Parathyroid adenoma (tissue), 2 donors: ENCODE measurements at regions not wholly inside any gene's neighbourhood (a gene's known extent, or its start where the extent isn't known, plus 50 kb on each side); places are given as distances from the start of the nearest gene placed in this dataset.

Experiments
- H2AFZ ChIP-seq: fragments of 300-600 bp; sonication (generic); one replicate; pipeline ENCODE4 v1.7.0; 2017; ENCODE audit warnings: antibody characterized with exemption, mild to moderate bottlenecking
- H3K27ac ChIP-seq: fragments of 300-600 bp; sonication (generic); one replicate; pipeline ENCODE4 v1.7.0; 2017
- H3K27me3 ChIP-seq: fragments of 300-600 bp; sonication (generic); one replicate; pipeline ENCODE4 v1.7.0; 2017; ENCODE audit warnings: low read length; ENCODE audit not compliant: control insufficient read depth, insufficient read depth
- H3K36me3 ChIP-seq: fragments of 300-600 bp; sonication (generic); one replicate; pipeline ENCODE4 v1.7.0; 2017; ENCODE audit warnings: low read length; ENCODE audit not compliant: control insufficient read depth, insufficient read depth
- H3K4me1 ChIP-seq: fragments of 300-600 bp; sonication (generic); one replicate; pipeline ENCODE4 v1.7.0; 2017; ENCODE audit warnings: control low read depth
- H3K4me2 ChIP-seq: fragments of 300-600 bp; sonication (generic); one replicate; pipeline ENCODE4 v1.7.0; 2017; ENCODE audit warnings: low read length
- H3K4me3 ChIP-seq: fragments of 300-600 bp; sonication (generic); one replicate; pipeline ENCODE4 v1.7.0; 2017; ENCODE audit warnings: low read depth, low read length
- H3K79me2 ChIP-seq: fragments of 300-600 bp; sonication (generic); one replicate; pipeline ENCODE4 v1.7.0; 2017; ENCODE audit warnings: control low read depth
- H3K9ac ChIP-seq: fragments of 300-600 bp; sonication (generic); one replicate; pipeline ENCODE4 v1.7.0; 2017; ENCODE audit warnings: mild to moderate bottlenecking
- H3K9me3 ChIP-seq: fragments of 300-600 bp; sonication (generic); one replicate; pipeline ENCODE4 v1.7.0; 2017; ENCODE audit warnings: low read length; ENCODE audit not compliant: control insufficient read depth
- TF ChIP-seq, protein P1 (sequence below): fragments of 300-600 bp; sonication (generic); IDR thresholded peaks from one replicate; pipeline ENCODE4 v1.7.0; 2017; ENCODE audit warnings: antibody characterized with exemption, mild to moderate bottlenecking
- donor health status: primary hyperparathyroidism.

DNA sequence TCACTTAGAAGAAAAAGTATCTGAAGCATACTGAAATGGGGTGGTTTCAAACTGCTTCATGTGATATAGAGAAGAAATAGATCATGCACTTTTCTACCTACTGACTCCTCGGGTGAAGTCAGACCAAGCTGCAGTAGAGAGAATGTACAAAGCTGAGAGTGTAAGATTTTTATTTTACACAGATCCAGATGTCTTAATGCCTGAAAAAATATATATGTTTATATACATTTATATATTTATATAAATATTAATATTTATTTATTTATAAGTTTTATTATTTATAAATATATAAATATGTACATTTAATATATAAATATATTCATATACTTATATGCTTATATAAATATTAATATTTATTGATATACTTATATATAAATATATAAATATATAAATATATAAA lies 171.9 kb upstream of the SPOCK3 start:
- TF ChIP-seq, protein P1, sequence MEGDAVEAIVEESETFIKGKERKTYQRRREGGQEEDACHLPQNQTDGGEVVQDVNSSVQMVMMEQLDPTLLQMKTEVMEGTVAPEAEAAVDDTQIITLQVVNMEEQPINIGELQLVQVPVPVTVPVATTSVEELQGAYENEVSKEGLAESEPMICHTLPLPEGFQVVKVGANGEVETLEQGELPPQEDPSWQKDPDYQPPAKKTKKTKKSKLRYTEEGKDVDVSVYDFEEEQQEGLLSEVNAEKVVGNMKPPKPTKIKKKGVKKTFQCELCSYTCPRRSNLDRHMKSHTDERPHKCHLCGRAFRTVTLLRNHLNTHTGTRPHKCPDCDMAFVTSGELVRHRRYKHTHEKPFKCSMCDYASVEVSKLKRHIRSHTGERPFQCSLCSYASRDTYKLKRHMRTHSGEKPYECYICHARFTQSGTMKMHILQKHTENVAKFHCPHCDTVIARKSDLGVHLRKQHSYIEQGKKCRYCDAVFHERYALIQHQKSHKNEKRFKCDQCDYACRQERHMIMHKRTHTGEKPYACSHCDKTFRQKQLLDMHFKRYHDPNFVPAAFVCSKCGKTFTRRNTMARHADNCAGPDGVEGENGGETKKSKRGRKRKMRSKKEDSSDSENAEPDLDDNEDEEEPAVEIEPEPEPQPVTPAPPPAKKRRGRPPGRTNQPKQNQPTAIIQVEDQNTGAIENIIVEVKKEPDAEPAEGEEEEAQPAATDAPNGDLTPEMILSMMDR = no peak
- Histone ChIP-seq H3K9me3 (no peaks in the 10 kb centered on the region), H3K4me2 (no peak overlapping the region), H3K9ac (no peak overlapping the region), H2AFZ (no peak overlapping the region), H3K27me3 (no peaks in the 10 kb centered on the region), H3K27ac (no peak overlapping the region), H3K36me3 (no peaks in the 10 kb centered on the region), H3K4me1 (no peaks in the 10 kb centered on the region), H3K79me2 (no peaks in the 10 kb centered on the region), H3K4me3 (no peak overlapping the region)

DNA sequence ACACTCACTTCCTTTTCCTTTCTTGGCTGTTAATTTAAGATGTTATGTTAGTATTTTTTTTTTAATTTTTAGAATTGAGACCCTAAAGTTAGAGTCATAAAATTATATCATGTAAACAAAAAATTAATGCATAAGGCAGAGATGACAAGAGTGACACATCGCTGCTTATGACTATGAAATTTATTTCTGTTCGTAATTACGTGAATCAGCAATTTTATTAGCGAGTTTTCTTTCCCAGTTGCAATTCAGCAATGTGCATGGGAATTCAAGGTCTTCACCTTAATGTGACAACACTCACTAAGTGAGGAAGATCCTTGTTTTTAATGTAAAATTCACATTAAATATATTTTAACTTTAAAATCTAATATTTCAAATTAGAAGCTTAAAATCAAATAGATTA lies 181.2 kb upstream of the SPOCK3 start:
- no peaks in the 10 kb centered on the region for H3K79me2 ChIP-seq
- TF ChIP-seq, protein P1 = no peak

DNA sequence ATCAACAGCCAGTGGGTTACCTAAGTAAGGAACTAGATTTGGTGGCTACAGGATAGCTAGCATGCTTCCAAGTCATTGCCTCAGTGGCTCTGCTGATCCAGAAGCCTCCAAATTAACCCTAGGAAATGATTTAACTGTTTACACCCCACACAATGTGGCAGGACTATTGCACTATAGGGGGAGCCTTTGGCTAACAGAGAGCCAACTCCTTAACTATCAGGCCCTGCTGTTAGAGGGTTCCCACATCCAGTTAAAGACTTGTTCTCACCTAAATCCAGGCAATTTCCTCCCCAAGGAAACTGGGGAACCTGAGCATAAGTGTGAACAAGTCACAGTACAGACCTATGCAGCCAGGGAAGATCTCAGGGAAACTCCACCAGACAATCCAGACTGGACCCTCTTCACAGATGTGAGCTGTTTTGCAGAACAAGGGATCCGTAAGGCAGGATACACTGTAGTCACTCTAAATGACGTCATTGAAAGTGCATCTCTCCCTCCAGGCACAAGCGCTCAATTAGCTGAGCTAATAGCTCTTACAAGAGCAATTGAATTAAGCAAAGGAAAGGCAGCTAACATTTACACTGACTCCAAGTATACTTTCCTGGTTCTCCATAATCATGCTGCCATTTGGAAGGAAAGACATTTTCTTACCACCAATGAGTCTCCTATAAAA lies 185.3 kb upstream of the SPOCK3 start:
- Histone ChIP-seq H3K27me3 (no peaks in the 10 kb centered on the region), H3K4me2 (no peak overlapping the region), H3K9ac (no peak overlapping the region), H3K9me3 (no peaks in the 10 kb centered on the region), H3K4me3 (no peak overlapping the region), H2AFZ (no peak overlapping the region), H3K27ac (no peak overlapping the region), H3K36me3 (no peaks in the 10 kb centered on the region), H3K79me2 (no peaks in the 10 kb centered on the region), H3K4me1 (no peaks in the 10 kb centered on the region)
- TF ChIP-seq, protein P1 = no peak

More for the DNA sequence above, 181.2 kb upstream of the SPOCK3 start:
- Histone ChIP-seq H3K4me2 (no peak overlapping the region), H3K4me1 (no peaks in the 10 kb centered on the region), H3K9ac (no peak overlapping the region), H2AFZ (no peak overlapping the region), H3K27me3 (no peaks in the 10 kb centered on the region), H3K4me3 (no peak overlapping the region), H3K36me3 (no peaks in the 10 kb centered on the region), H3K9me3 (no peaks in the 10 kb centered on the region), H3K27ac (no peak overlapping the region)

DNA sequence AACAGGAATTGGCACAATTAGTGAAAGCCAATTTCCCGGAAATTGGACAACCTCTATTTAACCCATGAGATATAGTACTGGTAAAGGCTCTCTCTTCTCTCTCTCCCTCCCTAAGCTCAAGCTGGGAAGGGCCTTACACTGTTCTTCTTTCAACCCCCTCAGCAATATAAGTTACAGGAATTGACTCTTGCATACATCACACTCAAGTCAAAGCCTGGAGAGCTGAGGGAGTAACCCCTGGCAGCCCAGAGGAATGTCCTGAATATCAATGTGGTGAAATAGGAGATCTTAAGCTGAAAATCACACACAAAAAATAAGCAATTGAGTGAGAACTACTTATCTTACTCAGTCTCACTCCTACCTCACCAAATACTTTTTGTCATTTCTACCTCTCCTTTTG lies 186.9 kb upstream of the SPOCK3 start:
- Histone ChIP-seq H2AFZ (no peak overlapping the region), H3K9me3 (no peaks in the 10 kb centered on the region), H3K79me2 (no peaks in the 10 kb centered on the region), H3K4me1 (no peaks in the 10 kb centered on the region), H3K36me3 (no peaks in the 10 kb centered on the region), H3K4me3 (no peak overlapping the region), H3K27ac (no peak overlapping the region), H3K27me3 (no peaks in the 10 kb centered on the region), H3K4me2 (no peak overlapping the region), H3K9ac (no peak overlapping the region)
- TF ChIP-seq, protein P1 = no peak
